Endothelial cell of umbilical vein (primary cell): ENCODE measurements at regions not wholly inside any gene's neighbourhood (a gene's known extent, or its start where the extent isn't known, plus 50 kb on each side); places are given as distances from the start of the nearest gene placed in this dataset.

Source experiments
- EZH2 ChIP-seq: IDR thresholded peaks from 2 replicates; pipeline ENCODE4 v1.6.1; 2012; ENCODE audit warnings: borderline replicate concordance, low read depth, mild to moderate bottlenecking, moderate library complexity, low read length, inconsistent platforms; ENCODE audit not compliant: severe bottlenecking
- POLR2A ChIP-seq: IDR thresholded peaks from 2 replicates; pipeline ENCODE4 v1.6.1; 2012; ENCODE audit warnings: low read depth, mild to moderate bottlenecking, control low read depth, low read length

DNA sequence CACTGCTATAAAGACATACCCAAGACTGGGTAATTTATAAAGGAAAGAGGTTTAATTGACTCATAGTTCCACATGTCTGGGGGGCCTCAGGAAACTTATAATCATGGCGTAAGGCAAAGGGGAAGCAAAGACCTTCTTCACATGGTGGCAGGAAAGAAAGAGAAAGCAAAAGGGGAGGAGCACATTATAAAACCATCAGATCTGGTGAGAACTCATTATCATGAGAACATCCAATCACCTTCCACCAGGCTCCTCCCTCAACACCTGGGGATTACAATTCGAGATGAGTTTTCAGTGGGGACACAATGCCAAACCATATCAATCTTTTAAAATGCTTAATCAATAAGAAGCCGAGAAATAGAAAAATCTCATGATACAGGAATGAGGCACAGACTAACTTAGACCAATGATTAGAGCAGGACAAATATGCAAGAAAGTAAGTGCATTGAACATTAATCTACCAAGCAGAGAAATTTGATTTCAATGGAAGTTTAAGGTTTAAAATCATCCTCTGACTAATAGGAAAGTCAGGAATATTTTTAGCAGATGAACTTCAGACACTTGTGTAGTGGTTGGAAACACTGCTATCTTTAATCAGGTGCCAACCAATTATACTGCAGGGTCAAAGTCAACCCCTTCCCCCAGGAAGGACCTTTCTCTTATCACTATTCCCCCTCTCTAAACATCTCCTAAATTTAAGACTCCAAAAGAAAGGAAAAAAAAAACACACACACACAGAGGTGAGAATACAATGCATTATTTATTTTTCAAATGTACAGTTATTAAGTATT lies 259.2 kb downstream of the IRS1 start:
- no peak for TF ChIP-seq POLR2A
- no peak for TF ChIP-seq EZH2
